GM12872 (cell line): ENCODE measurements at regions not wholly inside any gene's neighbourhood (a gene's known extent, or its start where the extent isn't known, plus 50 kb on each side); places are given as distances from the start of the nearest gene placed in this dataset.

ENCODE experiments used
- CTCF ChIP-seq: IDR thresholded peaks from 3 replicates; pipeline ENCODE4 v1.5.1; 2011; ENCODE audit warnings: low read depth, mild to moderate bottlenecking, low read length, moderate library complexity; ENCODE audit not compliant: insufficient read depth

- no peak for TF ChIP-seq CTCF
Observed at GRCh38 chr4:33078145-33078544, 2358.0 kb downstream of the PCDH7 start.

- TF ChIP-seq CTCF = no peak
Observed at GRCh38 chr4:33080275-33080674, 2360.1 kb downstream of the PCDH7 start.

- no peak for TF ChIP-seq CTCF
Observed at GRCh38 chr4:33085709-33086108, 2365.5 kb downstream of the PCDH7 start.

DNA sequence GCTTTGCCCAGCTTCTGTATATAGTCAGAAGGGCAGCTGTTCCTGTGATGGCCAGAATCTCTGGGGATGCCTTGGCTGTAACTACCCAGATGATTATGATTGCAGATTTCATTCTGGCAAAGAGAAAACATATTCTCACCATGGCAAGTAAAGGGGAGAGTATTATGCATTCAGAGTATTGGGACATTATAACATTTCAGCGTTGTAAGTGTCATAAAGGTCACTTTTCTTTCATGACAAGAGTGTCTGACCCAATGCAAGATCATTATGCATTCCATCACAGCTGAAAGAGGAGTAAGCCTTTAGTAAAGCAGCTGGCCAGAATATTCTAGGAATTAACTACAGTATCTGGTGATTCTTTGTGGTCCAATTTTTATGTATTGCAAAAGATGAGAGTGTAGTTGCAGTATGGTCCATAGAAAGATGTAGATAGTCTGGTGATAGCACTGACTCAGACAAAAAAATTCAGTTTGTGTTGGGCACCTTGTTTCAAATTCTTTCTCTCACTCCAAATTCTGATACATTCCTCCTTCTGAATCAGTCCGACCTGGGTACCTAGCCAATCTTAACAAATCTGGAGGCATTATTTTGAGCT lies 2366.3 kb downstream of the PCDH7 start:
- TF ChIP-seq CTCF = no peak

DNA sequence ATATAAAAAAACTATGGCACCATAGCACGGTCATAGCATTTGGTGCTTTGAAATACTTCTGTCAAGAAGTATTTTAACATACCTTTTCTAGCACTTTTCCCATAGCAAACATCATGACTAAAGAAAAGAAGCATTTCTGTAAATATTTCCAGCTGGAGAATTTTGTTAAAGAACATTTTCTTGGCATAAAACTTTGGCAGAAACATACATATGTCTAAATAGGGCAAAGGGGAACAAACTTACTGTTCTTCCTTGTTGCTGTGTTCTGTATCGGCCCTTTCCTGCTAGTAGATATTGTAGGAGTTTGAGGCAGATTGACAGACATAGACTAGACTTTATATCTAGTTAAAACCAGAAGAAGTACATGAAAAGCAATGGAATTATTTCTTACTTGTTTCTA lies 2368.5 kb downstream of the PCDH7 start:
- TF ChIP-seq CTCF = no peak

GRCh38 chr4:33090910-33091309 lies 2370.7 kb downstream of the PCDH7 start:
- TF ChIP-seq CTCF = no peak

- no peak for TF ChIP-seq CTCF
Observed at GRCh38 chr4:33091961-33092360, 2371.8 kb downstream of the PCDH7 start.
